MV-4-11 (cell line): ENCODE measurements at regions not wholly inside any gene's neighbourhood (a gene's known extent, or its start where the extent isn't known, plus 50 kb on each side); places are given as distances from the start of the nearest gene placed in this dataset.
A peak's percentile ranks its signal among the peaks of the same experiment; 100 is the strongest.
"Not testable (repeated sequence)": the region's sequence is repeated elsewhere in the genome, so short reads cannot be mapped to it uniquely, and the experiment has no call there.

Source experiments
- DNase-seq: peaks from one replicate; lab custom pipeline; 2025; lab: John Stamatoyannopoulos, UW

DNA sequence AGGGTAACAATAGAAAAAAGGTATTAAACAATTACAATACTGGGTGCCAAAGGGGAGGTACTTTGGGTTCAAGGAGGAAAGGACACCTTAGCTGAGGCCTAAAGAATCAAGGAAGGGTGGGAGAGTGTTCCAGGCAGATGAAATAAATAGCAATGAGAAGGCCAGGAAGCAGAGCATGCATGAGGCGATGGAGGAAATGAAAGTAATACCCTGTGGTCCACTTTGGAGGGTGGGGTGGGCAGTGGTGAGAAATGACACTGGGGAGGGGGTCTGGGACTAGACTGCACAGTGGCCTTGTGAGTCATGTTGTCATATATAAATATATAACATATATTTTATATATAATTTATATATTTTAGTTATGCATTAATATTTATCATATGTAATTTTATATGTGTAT lies 55.9 kb downstream of the BHLHE40 start:
- peak; percentile 27 for DNase-seq

DNA sequence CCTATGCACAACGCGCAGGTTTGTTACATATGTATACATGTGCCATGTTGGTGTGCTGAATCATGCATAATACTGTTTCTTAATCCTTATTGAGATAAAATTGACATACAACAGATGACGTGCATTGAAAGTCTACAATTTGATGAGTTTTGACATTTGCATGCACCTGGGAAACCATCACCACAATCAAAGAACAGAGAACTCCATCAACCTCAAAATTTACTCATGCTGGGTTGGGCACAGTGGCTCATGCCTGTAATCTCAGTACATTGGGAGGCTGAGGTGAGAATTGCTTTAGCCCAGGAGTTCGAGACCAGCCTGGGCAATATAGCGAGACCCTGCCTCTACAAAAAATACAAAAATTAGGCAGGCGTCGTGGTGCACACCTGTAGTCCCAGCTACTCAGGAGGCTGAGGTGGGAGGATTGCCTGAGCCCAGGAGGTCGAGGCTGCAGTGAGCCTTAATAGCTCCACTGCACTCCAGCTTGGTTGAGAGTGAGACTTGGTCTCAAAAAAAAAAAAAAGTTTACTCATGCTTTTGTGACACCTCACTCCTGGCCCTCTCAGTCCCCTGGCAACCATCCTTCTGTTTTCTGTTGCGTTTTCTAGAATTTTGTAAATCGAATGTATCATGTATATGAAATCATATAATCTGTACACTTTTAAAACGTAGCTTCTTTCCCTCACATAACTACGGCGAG lies 56.6 kb downstream of the BHLHE40 start:
- no peak for DNase-seq

DNA sequence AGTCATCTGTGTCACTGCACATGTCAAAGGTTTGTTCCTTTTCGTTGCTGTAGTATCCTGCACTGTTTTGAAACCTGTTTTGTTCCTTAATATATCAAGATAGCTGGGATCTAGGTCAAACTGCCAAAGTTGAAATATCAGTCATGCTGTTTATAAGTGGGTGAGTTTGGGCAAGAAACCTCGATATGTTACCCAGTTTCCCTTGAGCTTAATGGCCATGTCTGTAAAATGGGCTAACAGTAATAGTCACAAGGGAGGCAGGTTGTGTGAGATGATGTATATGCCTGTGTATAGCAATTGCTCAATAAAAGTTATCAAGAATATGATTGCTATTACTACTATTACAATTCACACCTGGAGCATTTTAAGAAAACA lies 57.1 kb downstream of the BHLHE40 start:
- DNase-seq, result no peak

- peak; percentile 81 for DNase-seq
These were observed 57.6 kb downstream of the BHLHE40 start for GRCh38 chr3:5036858-5037257.

DNA sequence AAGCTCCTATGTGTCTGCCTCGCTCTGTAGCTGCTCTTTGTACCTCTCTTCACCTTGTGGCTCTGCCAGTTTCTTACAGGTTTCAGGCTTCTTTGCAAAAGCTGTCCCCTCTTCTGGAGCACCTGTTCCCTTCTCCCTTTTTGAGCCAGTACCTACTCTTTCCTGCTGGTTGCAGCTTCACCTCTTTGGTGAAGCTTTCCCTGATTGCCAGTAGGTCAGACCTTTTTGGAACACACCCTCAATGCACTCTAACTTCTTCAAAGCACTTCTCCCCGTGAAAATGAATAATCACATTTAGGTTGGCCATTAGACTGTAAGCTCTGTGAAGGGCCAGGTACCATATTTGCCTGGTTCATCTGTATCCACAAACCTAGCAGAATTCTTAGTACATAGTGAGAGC lies 60.3 kb downstream of the BHLHE40 start:
- DNase-seq, result no peak

- DNase-seq, result no peak
These were observed 62.1 kb downstream of the BHLHE40 start for GRCh38 chr3:5041315-5041714.

GRCh38 chr3:5045961-5046360 lies 66.7 kb downstream of the BHLHE40 start:
- DNase-seq, result no peak

- peak; percentile 17 for DNase-seq
These were observed 68.7 kb downstream of the BHLHE40 start for GRCh38 chr3:5047764-5048419.

DNA sequence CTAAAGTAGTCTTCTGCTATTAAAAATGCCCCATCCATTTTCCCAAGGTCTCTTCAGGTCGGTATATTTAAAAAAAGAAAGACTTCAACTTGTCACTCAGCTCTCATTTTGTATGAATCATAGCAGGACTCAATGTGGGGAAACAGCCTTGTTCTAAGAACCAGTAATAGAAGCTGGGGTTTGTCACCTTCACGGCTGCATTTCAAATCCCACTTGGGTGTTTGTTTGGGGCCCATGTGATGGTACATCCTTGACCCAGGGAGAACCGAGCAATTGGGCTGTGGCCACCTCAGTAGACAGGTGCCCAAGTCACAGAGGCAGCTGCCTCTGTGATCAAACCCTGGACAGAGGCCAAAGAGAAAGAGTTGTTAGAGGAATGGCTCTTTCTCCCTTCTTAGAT lies 70.3 kb upstream of the ARL8B start:
- peak; percentile 9 for DNase-seq

DNA sequence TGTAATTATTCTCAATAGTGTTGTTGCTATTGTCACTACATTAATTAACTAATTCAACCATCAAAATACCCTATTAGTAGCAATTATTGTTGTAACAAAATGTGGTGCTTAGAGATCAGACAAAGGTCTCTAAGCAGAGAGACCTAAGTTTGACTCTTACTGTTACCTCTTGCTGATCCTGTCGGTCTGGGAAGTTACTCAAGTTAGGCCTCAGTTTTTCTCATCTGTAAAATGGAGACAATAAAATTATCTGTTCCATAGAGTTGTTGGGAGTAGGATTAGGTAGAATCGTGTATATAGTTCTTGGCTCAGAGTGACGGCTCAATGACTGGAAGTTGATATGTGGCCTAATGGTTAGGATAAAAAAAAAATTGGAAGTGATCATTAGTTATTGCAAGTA lies 69.8 kb upstream of the ARL8B start:
- DNase-seq, result no peak

DNA sequence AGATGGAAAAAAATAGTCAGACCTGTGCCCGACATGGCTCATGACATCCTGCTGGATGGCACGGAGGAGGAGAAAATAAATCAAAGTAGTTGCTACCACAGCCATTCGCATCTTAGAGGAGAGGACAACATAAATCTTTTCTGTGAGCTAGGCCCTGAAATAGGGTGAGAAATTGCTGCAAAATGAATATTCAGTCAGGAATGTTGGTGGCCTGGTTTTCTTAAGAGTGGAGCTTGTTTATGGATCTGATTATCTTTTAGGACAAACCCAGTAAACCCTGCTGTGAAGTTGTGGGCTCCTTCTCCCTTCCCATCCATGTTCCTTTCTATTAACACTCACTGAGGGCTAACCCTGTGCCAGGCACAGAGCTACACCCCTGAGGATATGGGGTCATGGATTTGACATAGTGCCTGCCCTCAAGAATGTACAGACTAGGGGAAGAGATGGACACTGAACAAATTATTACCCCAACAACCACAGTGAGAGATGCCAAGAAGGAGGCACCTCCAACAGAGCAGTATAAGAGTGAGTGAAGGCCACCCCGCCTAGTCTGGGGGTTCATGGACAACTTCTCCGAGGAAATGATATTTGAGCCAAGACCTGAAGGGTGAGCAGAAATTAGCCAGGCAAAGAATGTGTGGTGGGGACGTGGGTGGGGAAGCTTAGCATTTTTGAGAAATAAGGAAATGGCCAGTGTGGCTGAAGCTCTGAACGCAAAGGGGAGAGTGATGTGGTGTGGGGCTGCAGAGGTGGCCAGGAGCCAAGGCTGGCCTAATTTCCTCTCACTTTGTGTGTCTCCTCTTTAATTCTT lies 68.9 kb upstream of the ARL8B start:
- DNase-seq, result peak; percentile 67

DNA sequence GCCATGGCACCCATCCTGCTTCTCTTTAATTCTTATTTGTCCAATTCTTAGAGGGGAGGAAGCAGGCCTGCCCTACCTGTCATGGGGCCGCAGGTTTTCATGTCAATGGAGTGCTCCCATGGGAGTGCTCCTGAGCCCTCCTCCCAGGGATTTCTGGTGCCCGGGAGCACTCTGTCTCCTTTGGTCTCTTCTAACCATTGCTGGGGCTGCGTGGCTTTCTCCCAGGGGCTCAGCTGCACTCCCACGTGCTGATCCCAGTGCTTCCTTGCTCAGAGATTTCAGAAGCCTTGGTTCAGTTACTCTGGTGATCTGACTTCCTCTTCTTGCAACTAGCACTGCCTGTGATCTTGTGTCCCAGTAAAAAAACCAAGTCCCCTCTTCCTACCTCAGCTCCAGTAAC lies 68.0 kb upstream of the ARL8B start:
- peak; percentile 72 for DNase-seq

DNA sequence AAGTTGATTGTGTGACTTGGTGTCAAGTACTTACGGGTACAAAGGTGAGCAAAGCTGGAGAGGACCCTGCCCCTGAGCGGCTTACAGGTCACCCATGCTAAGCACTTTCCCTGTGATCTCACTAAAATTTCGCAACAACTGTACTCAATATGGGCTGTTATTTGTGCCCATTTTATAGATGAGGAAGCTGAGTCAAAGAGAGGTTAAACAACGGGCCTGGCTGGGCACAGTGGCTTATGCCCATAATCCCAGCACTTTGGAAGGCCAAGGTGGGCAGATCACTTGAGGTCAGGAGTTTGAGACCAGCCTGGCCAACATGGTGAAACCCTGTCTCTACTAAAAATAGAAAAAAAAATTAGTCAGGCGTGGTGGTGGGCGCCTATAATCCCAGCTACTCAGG lies 67.5 kb upstream of the ARL8B start:
- not testable (repeated sequence) for DNase-seq

DNA sequence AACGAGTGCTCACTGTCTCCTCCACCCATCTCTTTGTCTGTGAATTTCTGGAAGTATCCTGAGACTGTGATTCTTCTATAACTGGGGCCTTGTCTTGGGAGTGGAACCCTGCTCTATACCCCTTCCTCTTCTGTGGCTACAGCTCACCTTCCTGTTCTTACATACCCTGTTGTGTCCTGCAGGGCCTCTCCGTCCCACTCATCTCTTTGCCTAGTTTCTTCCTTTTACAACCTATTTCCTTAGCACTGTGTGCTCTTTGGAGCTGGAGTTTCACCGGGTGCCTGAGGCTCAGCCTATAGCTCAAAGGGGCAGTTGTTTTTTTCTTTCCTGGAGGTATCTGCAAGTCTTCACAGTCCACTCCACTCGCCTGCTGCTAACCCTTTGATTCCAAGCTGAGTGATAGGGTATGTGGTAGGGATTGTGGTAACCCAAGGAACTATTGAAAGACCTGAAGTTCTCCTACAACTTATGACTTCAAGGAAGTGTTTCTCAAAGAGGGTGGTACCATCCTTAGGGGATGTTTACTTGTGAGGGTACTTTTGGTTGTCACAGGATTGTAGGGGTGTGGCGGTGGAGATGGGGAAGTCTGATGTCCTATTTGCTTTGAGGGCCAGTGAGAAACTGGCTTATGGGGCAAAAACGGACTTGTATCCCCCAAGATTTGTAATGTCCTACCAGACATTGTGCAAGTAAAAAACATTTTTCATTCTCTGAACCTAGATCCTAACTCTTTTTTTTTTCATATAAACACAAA lies 66.6 kb upstream of the ARL8B start:
- DNase-seq, result peak; percentile 63

DNA sequence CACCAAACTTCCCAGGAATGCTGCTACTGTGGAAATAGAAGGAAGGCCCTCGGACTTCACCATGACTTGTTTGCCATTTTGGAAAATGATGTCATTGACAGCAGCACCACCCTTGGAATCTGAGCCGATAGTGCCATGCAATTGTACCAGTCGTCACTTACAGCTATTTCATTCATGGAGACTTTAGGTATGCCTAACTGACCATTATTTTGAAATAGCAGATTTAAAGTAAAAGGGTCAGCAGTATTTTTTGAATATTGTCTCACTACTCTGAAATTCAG lies 66.0 kb upstream of the ARL8B start:
- DNase-seq, result no peak

GRCh38 chr3:5057272-5057671 lies 64.8 kb upstream of the ARL8B start:
- DNase-seq, result peak; percentile 67

- DNase-seq, result peak; percentile 85
These were observed 64.2 kb upstream of the ARL8B start for GRCh38 chr3:5057857-5058324.

- DNase-seq, result no peak
These were observed 63.6 kb upstream of the ARL8B start for GRCh38 chr3:5058471-5058951.

DNA sequence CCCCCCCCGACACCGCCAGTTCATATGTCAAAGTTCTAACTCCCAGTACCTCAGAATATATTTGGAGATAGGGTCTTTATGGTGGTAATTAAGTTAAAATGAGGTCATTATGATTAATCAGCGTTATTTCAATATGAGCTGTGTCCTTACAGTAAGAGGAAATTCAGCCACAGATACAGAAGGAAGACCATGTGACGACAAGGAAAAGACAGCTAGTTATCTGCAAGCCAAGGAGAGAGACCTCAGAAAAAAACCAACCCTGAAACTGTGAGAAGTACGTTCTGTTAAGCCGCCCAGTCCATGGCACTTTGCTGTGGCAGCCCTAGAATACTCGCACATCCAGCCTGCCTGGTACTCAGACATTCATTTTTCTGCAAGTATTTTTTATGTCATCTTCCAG lies 62.3 kb upstream of the ARL8B start:
- DNase-seq, result no peak

- no peak for DNase-seq
These were observed 60.9 kb upstream of the ARL8B start for GRCh38 chr3:5061218-5061569.

DNA sequence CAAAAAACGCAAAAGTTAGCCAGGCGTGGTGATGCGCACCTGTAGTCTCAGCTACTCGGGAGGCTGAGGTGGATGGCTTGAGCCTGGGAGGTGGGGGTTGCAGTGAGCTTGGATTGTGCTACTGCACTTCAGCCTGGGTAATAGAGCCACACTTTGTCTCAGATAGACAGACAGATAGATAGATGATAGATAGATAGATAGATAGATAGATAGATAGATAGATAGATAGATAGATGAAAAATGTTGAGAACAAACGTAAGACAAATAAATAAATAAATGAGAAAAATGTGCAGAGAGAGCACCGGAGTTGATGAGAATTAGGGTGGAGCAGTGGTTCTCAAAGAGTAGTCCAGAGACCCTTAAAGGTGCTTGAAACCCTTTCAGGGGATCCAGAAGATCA lies 58.4 kb upstream of the ARL8B start:
- DNase-seq, result no peak

GRCh38 chr3:5068531-5069050 lies 53.5 kb upstream of the ARL8B start:
- no peak for DNase-seq
